IMR-90 (cell line): ENCODE measurements at regions not wholly inside any gene's neighbourhood (a gene's known extent, or its start where the extent isn't known, plus 50 kb on each side); places are given as distances from the start of the nearest gene placed in this dataset.

Experiments used
- ATAC-seq: fragments of 200-7000 bp; cut with Tn5 transposase; 2 replicates; pipeline ENCODE4 v1.9.1; 2020; ENCODE audit warnings: low read depth, mild to moderate bottlenecking, moderate library complexity
- BruUV-seq: library from RNA; stranded (reverse); fragments of 400-500 nt; replicated peaks from 2 replicates; lab custom pipeline; 2021; lab: Mats Ljungman, UMichigan
- CTCF ChIA-PET: fragments of 300-600 bp; formaldehyde crosslinking; extraction: SDS; loops from one replicate; lab custom pipeline; 2021; ENCODE audit warnings: antibody characterized with exemption; lab: Yijun Ruan, JAX
- POLR2A ChIA-PET: fragments of 300-600 bp; sonication (Branson Sonifier 250); formaldehyde crosslinking; loops from one replicate; lab custom pipeline; 2022; ENCODE audit warnings: antibody characterized with exemption; ENCODE audit not compliant: unreplicated experiment; lab: Charles Lee
- DNase-seq: peaks from one replicate; pipeline ENCODE4 v3.0.0; 2013
- H2AFZ ChIP-seq: replicated peaks from 2 replicates; pipeline ENCODE3; 2013; ENCODE audit warnings: low read length, mild to moderate bottlenecking; ENCODE audit not compliant: poor library complexity
- H2AK5ac ChIP-seq: 2 replicates; pipeline ENCODE4 v1.6.1; 2013; ENCODE audit warnings: low read depth, low read length, inconsistent platforms
- H2AK9ac ChIP-seq: replicated peaks from 2 replicates; pipeline ENCODE3; 2013; ENCODE audit warnings: mild to moderate bottlenecking, low read depth, low read length, moderate library complexity; ENCODE audit not compliant: poor library complexity
- H2BK120ac ChIP-seq: 2 replicates; pipeline ENCODE4 v1.6.1; 2013; ENCODE audit warnings: low read depth, low read length, inconsistent platforms
- H2BK15ac ChIP-seq: 3 replicates; pipeline ENCODE4 v1.6.1; 2013; ENCODE audit warnings: low read depth, low read length, inconsistent platforms
- H2BK20ac ChIP-seq: 2 replicates; pipeline ENCODE4 v1.6.1; 2013; ENCODE audit warnings: low read depth, mild to moderate bottlenecking, inconsistent platforms, low read length, moderate library complexity
- H2BK5ac ChIP-seq: 2 replicates; pipeline ENCODE4 v1.6.1; 2013; ENCODE audit warnings: mild to moderate bottlenecking, low read depth, low read length, inconsistent platforms; ENCODE audit not compliant: poor library complexity, severe bottlenecking
- H3K14ac ChIP-seq: replicated peaks from 2 replicates; pipeline ENCODE4 v1.6.1; 2013; ENCODE audit warnings: low read depth, low read length, inconsistent platforms
- H3K18ac ChIP-seq: 2 replicates; pipeline ENCODE4 v1.6.1; 2013; ENCODE audit warnings: low read depth, low read length, control low read depth
- H3K23ac ChIP-seq: 2 replicates; pipeline ENCODE4 v1.6.1; 2013; ENCODE audit warnings: low read depth, low read length, inconsistent platforms
- H3K27ac ChIP-seq: 2 replicates; pipeline ENCODE4 v1.5.1; 2013; ENCODE audit warnings: mild to moderate bottlenecking, control low read depth, low read length; ENCODE audit not compliant: insufficient read depth
- H3K27me3 ChIP-seq: 2 replicates; pipeline ENCODE4 v1.6.1; 2013; ENCODE audit warnings: low read length; ENCODE audit not compliant: control insufficient read depth, insufficient read depth
- H3K36me3 ChIP-seq: 2 replicates; pipeline ENCODE4 v1.6.1; 2013; ENCODE audit warnings: low read length, mixed read lengths; ENCODE audit not compliant: control insufficient read depth, insufficient read depth
- H3K4ac ChIP-seq: 2 replicates; pipeline ENCODE4 v1.6.1; 2013; ENCODE audit warnings: low read depth, low read length, inconsistent platforms
- H3K4me1 ChIP-seq: 2 replicates; pipeline ENCODE4 v1.6.1; 2013; ENCODE audit warnings: low read length, mixed read lengths; ENCODE audit not compliant: control insufficient read depth, insufficient read depth
- H3K4me2 ChIP-seq: 2 replicates; pipeline ENCODE4 v1.6.1; 2013; ENCODE audit warnings: low read depth, mild to moderate bottlenecking, control low read depth, low read length, moderate library complexity
- H3K4me3 ChIP-seq: 2 replicates; pipeline ENCODE4 v1.5.1; 2013; ENCODE audit warnings: low read depth, mild to moderate bottlenecking, control low read depth, low read length, moderate library complexity; ENCODE audit not compliant: insufficient read depth
- H3K56ac ChIP-seq: 2 replicates; pipeline ENCODE4 v1.6.1; 2013; ENCODE audit warnings: low read length, inconsistent platforms; ENCODE audit not compliant: insufficient read depth; ENCODE audit errors: extremely low read depth
- H3K79me1 ChIP-seq, 2 experiments: 2 replicates each; pipeline ENCODE4 v1.6.1; 2013; ENCODE audit warnings: low read length in 2 of 2, inconsistent platforms in 1 of 2, low read depth in 1 of 2
- H3K9ac ChIP-seq: 2 replicates; pipeline ENCODE4 v1.6.1; 2013; ENCODE audit warnings: low read depth, low read length, control low read depth
- H3K9me1 ChIP-seq: 2 replicates; pipeline ENCODE4 v1.6.1; 2013; ENCODE audit warnings: low read length, inconsistent platforms; ENCODE audit not compliant: insufficient read depth
- H3K9me3 ChIP-seq: 2 replicates; pipeline ENCODE4 v1.6.1; 2013; ENCODE audit warnings: low read length; ENCODE audit not compliant: control insufficient read depth, insufficient read depth
- H4K20me1 ChIP-seq: 2 replicates; pipeline ENCODE4 v1.6.1; 2013; ENCODE audit warnings: low read length, inconsistent platforms; ENCODE audit not compliant: insufficient read depth
- H4K5ac ChIP-seq: 2 replicates; pipeline ENCODE4 v1.6.1; 2013; ENCODE audit warnings: mild to moderate bottlenecking, low read depth, low read length, control low read depth
- H4K8ac ChIP-seq, 2 experiments: 2 replicates each; pipeline ENCODE4 v1.6.1; 2013; ENCODE audit warnings: low read depth in 2 of 2, low read length in 2 of 2, control low read depth in 1 of 2, inconsistent platforms in 1 of 2
- H4K91ac ChIP-seq: 2 replicates; pipeline ENCODE4 v1.6.1; 2013; ENCODE audit warnings: low read depth, low read length, inconsistent platforms; ENCODE audit not compliant: insufficient read depth
- BHLHE40 ChIP-seq: fragments of 150-350 bp; IDR thresholded peaks from 2 replicates; pipeline ENCODE4 v1.6.1; 2016; ENCODE audit warnings: mild to moderate bottlenecking, low read depth, low read length
- CHD1 ChIP-seq: IDR thresholded peaks from 2 replicates; pipeline ENCODE4 v1.6.1; 2012; ENCODE audit warnings: low read depth, low read length, improper control_type of control experiment
- CTCF ChIP-seq: conservative IDR thresholded peaks from 2 replicates; pipeline ENCODE4 v1.5.1; 2012; ENCODE audit warnings: mild to moderate bottlenecking, low read depth, low read length, improper control_type of control experiment
- FOS ChIP-seq: fragments of 150-350 bp; IDR thresholded peaks from 2 replicates; pipeline ENCODE4 v1.6.1; 2016; ENCODE audit warnings: low read depth, low read length
- MAZ ChIP-seq: IDR thresholded peaks from 2 replicates; pipeline ENCODE4 v1.6.1; 2012; ENCODE audit warnings: low read depth, mild to moderate bottlenecking, low read length, improper control_type of control experiment, moderate library complexity, borderline replicate concordance
- MXI1 ChIP-seq: IDR thresholded peaks from 2 replicates; pipeline ENCODE4 v1.6.1; 2012; ENCODE audit warnings: low read depth, mild to moderate bottlenecking, low read length, moderate library complexity, borderline replicate concordance
- POLR2A ChIP-seq: IDR thresholded peaks from 2 replicates; pipeline ENCODE4 v1.6.1; 2012; ENCODE audit warnings: mild to moderate bottlenecking, low read depth, low read length
- RAD21 ChIP-seq: IDR thresholded peaks from 2 replicates; pipeline ENCODE4 v1.6.1; 2012; ENCODE audit warnings: low read length, improper control_type of control experiment
- RCOR1 ChIP-seq: IDR thresholded peaks from 2 replicates; pipeline ENCODE4 v1.6.1; 2012; ENCODE audit warnings: mild to moderate bottlenecking, low read length, improper control_type of control experiment; ENCODE audit not compliant: insufficient replicate concordance
- RFX5 ChIP-seq: IDR thresholded peaks from 2 replicates; pipeline ENCODE4 v1.8.0; 2012; ENCODE audit warnings: low read depth, mild to moderate bottlenecking, low read length, moderate library complexity
- SMC3 ChIP-seq: fragments of 150-350 bp; IDR thresholded peaks from 2 replicates; pipeline ENCODE4 v1.6.1; 2016; ENCODE audit warnings: low read depth, mild to moderate bottlenecking, antibody characterized with exemption, low read length, moderate library complexity
- USF2 ChIP-seq: fragments of 150-350 bp; IDR thresholded peaks from 2 replicates; pipeline ENCODE4 v1.6.1; 2017; ENCODE audit warnings: mild to moderate bottlenecking, antibody characterized with exemption, low read length, low read depth
- WGBS, 2 experiments: methylation state at CpG; one replicate each; pipeline versions ENCODE4 v1.1.5 to v1.1.7; 2013; ENCODE audit warnings: missing lambda C conversion rate in 2 of 2; ENCODE audit not compliant: insufficient read length in 1 of 2; ENCODE audit errors: extremely low coverage in 2 of 2; 5-methylcytosine and 5-hydroxymethylcytosine counted together
- dilution Hi-C: fragments of 300-500 bp; cut with HindIII; formaldehyde crosslinking; loops from one replicate; pipeline ENCODE4 v1.14.3; 2018; ENCODE audit warnings: low sequenced_read_pairs; ENCODE audit not compliant: unreplicated experiment
- in situ Hi-C: fragments of 300-500 bp; cut with MboI; formaldehyde crosslinking; loops from 3 replicates; pipeline ENCODE4 v1.14.3; 2019; ENCODE audit warnings: low sequenced_read_pairs, inconsistent platforms, mixed read lengths
- intact Hi-C: fragments of 100-400 bp; cut with micrococcal nuclease; formaldehyde crosslinking; loops from 2 replicates; pipeline ENCODE4 v1.10.0; 2022

GRCh38 chr17:11006530-11006929 is 168.6 kb upstream of the PIRT start:
- in situ Hi-C loops (no loop called here), dilution Hi-C loops (no loop called here), intact Hi-C loops (no loop called here)
- no peaks in the 10 kb centered on the region for H3K4me1 ChIP-seq
- no peak overlapping the region for H2BK20ac ChIP-seq
- no peak overlapping the region for H2BK120ac ChIP-seq
- H3K14ac ChIP-seq: no peak overlapping the region
- H2AFZ ChIP-seq: no peak overlapping the region
- no peak overlapping the region for H3K9ac ChIP-seq
- H4K8ac ChIP-seq: no peak overlapping the region
- H3K79me1 ChIP-seq: no peaks in the 10 kb centered on the region
- no peak overlapping the region for H2AK9ac ChIP-seq
- no peak overlapping the region for H2BK5ac ChIP-seq
- H3K4me3 ChIP-seq: no peak overlapping the region
- H3K18ac ChIP-seq: no peak overlapping the region
- H3K9me3 ChIP-seq: peaks cover 41% of the 10 kb centered on the region
- no TSS peak for BruUV-seq
- TF ChIP-seq RCOR1 (no peak), MXI1 (no peak), CTCF (no peak), MAZ (no peak), SMC3 (no peak), RAD21 (no peak), POLR2A (no peak), BHLHE40 (no peak), CHD1 (no peak), FOS (no peak), USF2 (no peak), RFX5 (no peak)
- H3K27ac ChIP-seq: no peak overlapping the region
- ChIA-PET CTCF (no interaction called here), POLR2A (no interaction called here)
- no peaks in the 10 kb centered on the region for H3K36me3 ChIP-seq
- no CpG with 5 or more reads among the region's 5 CpGs for WGBS, 2 experiments
- ATAC-seq (no peak), DNase-seq (no peak)
- H4K5ac ChIP-seq: no peak overlapping the region
- H3K23ac ChIP-seq: no peak overlapping the region
- H2AK5ac ChIP-seq: no peak overlapping the region
- H4K20me1 ChIP-seq: no peaks in the 10 kb centered on the region
- H2BK15ac ChIP-seq: no peak overlapping the region
- H3K4ac ChIP-seq: no peak overlapping the region
- no peak overlapping the region for H3K4me2 ChIP-seq
- no peak overlapping the region for H3K56ac ChIP-seq
- no peaks in the 10 kb centered on the region for H3K9me1 ChIP-seq
- H4K91ac ChIP-seq: no peak overlapping the region
- H3K27me3 ChIP-seq: no peaks in the 10 kb centered on the region
